CD1c-positive myeloid dendritic cell (primary cell): ENCODE measurements at regions not wholly inside any gene's neighbourhood (a gene's known extent, or its start where the extent isn't known, plus 50 kb on each side); places are given as distances from the start of the nearest gene placed in this dataset.

Experiments used
- DNase-seq: peaks from one replicate; pipeline ENCODE4 v3.0.0-alpha.2; 2016; ENCODE audit errors: extremely low spot score

GRCh38 chr19:30784850-30785457 lies 412.8 kb downstream of the ZNF536 start:
- DNase-seq, result peak; percentile 79

- no peak for DNase-seq
Observed at GRCh38 chr19:30783936-30784335, 411.8 kb downstream of the ZNF536 start.

GRCh38 chr19:30783212-30783611 lies 411.0 kb downstream of the ZNF536 start:
- DNase-seq, result no peak

GRCh38 chr19:30781519-30781918 lies 409.3 kb downstream of the ZNF536 start:
- no peak for DNase-seq

GRCh38 chr19:30781047-30781446 lies 408.9 kb downstream of the ZNF536 start:
- DNase-seq, result no peak

- DNase-seq, result no peak
Observed at GRCh38 chr19:30780456-30780855, 408.3 kb downstream of the ZNF536 start.

GRCh38 chr19:30780032-30780431 lies 407.8 kb downstream of the ZNF536 start:
- no peak for DNase-seq

GRCh38 chr19:30778961-30779715 lies 407.0 kb downstream of the ZNF536 start:
- no peak for DNase-seq

- no peak for DNase-seq
Observed at GRCh38 chr19:30778061-30778460, 405.9 kb downstream of the ZNF536 start.

GRCh38 chr19:30775956-30776355 lies 403.8 kb downstream of the ZNF536 start:
- DNase-seq, result no peak

GRCh38 chr19:30774252-30774766 lies 402.1 kb downstream of the ZNF536 start:
- no peak for DNase-seq

- DNase-seq, result no peak
Observed at GRCh38 chr19:30762651-30763050, 390.5 kb downstream of the ZNF536 start.

GRCh38 chr19:30760014-30760413 lies 387.8 kb downstream of the ZNF536 start:
- no peak for DNase-seq

- no peak for DNase-seq
Observed at GRCh38 chr19:30757837-30758617, 385.8 kb downstream of the ZNF536 start.

GRCh38 chr19:30757104-30757836 lies 385.1 kb downstream of the ZNF536 start:
- no peak for DNase-seq

GRCh38 chr19:30755581-30755980 lies 383.4 kb downstream of the ZNF536 start:
- DNase-seq, result no peak

- no peak for DNase-seq
Observed at GRCh38 chr19:30754162-30754561, 382.0 kb downstream of the ZNF536 start.

GRCh38 chr19:30752876-30753275 lies 380.7 kb downstream of the ZNF536 start:
- no peak for DNase-seq

- no peak for DNase-seq
Observed at GRCh38 chr19:30752201-30752600, 380.0 kb downstream of the ZNF536 start.

- DNase-seq, result no peak
Observed at GRCh38 chr19:30745476-30745985, 373.3 kb downstream of the ZNF536 start.

- no peak for DNase-seq
Observed at GRCh38 chr19:30744741-30745475, 372.7 kb downstream of the ZNF536 start.
